Stimulated activated naive CD4-positive, alpha-beta T cell treated with Interleukin-2 at 50 U/mL for 16 hours (primary cell): ENCODE measurements at regions not wholly inside any gene's neighbourhood (a gene's known extent, or its start where the extent isn't known, plus 50 kb on each side); places are given as distances from the start of the nearest gene placed in this dataset.
"Not testable (repeated sequence)": the region's sequence is repeated elsewhere in the genome, so short reads cannot be mapped to it uniquely, and the experiment has no call there.

ENCODE experiments used
- DNase-seq: peaks from one replicate; lab custom pipeline; 2025; lab: John Stamatoyannopoulos, UW

- DNase-seq: not testable (repeated sequence)
Measured at GRCh38 chrX:3837958-3838643, 124.7 kb upstream of the PRKX start.

GRCh38 chrX:3837211-3837610 is 123.8 kb upstream of the PRKX start:
- DNase-seq: not testable (repeated sequence)

GRCh38 chrX:3833761-3834542 is 120.5 kb upstream of the PRKX start:
- DNase-seq: not testable (repeated sequence)

- DNase-seq: not testable (repeated sequence)
Measured at GRCh38 chrX:3830020-3830419, 116.6 kb upstream of the PRKX start.

- not testable (repeated sequence) for DNase-seq
Measured at GRCh38 chrX:3829041-3829531, 115.6 kb upstream of the PRKX start.

GRCh38 chrX:3828378-3829040 is 115.1 kb upstream of the PRKX start:
- not testable (repeated sequence) for DNase-seq

- not testable (repeated sequence) for DNase-seq
Measured at GRCh38 chrX:3824008-3824407, 110.6 kb upstream of the PRKX start.

GRCh38 chrX:3820167-3820566 is 106.7 kb upstream of the PRKX start:
- no peak for DNase-seq

- not testable (repeated sequence) for DNase-seq
Measured at GRCh38 chrX:3817480-3817879, 104.0 kb upstream of the PRKX start.

- DNase-seq: no peak
Measured at GRCh38 chrX:3815896-3816664, 102.6 kb upstream of the PRKX start.

GRCh38 chrX:3811331-3812311 is 98.2 kb upstream of the PRKX start:
- DNase-seq: peak; percentile 45

- no peak for DNase-seq
Measured at GRCh38 chrX:3807906-3808305, 94.5 kb upstream of the PRKX start.

- DNase-seq: no peak
Measured at GRCh38 chrX:3806630-3807029, 93.2 kb upstream of the PRKX start.

GRCh38 chrX:3803713-3804112 is 90.3 kb upstream of the PRKX start:
- no peak for DNase-seq

- no peak for DNase-seq
Measured at GRCh38 chrX:3803305-3803704, 89.9 kb upstream of the PRKX start.

- DNase-seq: not testable (repeated sequence)
Measured at GRCh38 chrX:3795411-3795810, 82.0 kb upstream of the PRKX start.

- no peak for DNase-seq
Measured at GRCh38 chrX:3791449-3791848, 78.0 kb upstream of the PRKX start.

- no peak for DNase-seq
Measured at GRCh38 chrX:3788494-3789233, 75.2 kb upstream of the PRKX start.

- no peak for DNase-seq
Measured at GRCh38 chrX:3787856-3788255, 74.4 kb upstream of the PRKX start.

GRCh38 chrX:3785822-3786221 is 72.4 kb upstream of the PRKX start:
- DNase-seq: not testable (repeated sequence)
